HG02970 (cell line): ENCODE measurements at regions not wholly inside any gene's neighbourhood (a gene's known extent, or its start where the extent isn't known, plus 50 kb on each side); places are given as distances from the start of the nearest gene placed in this dataset.

Experiments
- ATAC-seq: cut with Tn5 transposase; IDR thresholded peaks from one replicate; pipeline ENCODE4 v1.9.1; 2021; ENCODE audit warnings: mild to moderate bottlenecking, moderate library complexity, moderate number of reproducible peaks; ENCODE audit not compliant: unreplicated experiment, low FRiP score

DNA sequence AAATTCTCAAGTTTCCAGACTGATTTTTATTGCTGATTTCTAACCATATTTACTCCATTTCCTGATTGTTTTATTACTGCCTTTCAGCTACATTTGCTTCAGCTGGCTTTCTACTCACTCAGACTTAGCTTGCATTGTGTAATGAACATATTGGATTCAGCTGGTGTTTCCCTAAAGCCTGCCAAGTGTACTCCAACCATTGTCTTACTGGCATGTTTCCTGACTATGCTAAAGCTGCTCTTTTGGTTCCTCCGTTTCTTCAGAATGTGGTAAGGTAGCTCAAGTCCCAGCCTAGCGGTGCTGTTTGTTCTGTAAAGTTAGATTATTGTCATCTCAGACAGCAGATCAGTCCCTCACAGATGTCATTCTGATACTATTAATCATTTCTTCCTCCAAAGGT lies 53.1 kb upstream of the GLRA2 start:
- ATAC-seq: no peak

- no peak for ATAC-seq
Observed at GRCh38 chrX:14449773-14450172, 79.6 kb upstream of the GLRA2 start.

DNA sequence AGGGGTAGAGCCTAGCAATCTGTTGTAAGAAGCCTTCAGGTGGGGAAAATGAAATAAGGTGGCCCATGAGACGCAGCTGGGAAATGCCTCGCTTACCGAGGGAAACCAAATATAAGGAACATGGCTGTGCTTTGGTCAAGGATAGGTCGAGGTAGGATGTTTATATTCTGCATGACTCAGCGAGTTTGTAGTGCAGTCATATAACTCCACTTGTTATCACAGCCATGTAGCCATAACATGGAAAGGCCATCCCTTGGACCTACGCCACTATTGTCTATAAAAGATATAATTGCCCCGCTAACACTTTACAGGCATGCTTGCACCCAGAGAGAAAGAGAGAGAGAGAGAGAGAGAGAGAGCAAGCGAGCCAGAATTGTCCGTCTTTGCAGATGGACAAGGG lies 80.9 kb upstream of the GLRA2 start:
- no peak for ATAC-seq

DNA sequence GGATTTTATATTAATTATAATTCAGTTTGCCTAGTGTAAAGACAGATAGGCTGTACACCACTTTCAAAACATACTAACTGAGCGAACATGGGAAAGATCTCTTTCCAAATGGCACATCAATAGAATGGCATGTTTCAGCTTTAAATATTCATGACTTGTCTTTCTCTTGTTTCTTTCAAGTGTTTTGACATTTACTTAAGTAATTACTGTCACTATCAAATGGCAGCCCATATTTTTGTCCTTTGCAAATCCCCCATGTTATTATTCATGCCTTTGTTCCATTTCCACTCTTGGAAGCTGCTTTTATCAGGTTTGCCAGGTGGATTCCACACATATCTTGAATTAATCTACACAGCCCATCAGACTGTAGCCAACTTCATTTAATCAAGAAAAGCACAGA lies 89.2 kb upstream of the GLRA2 start:
- no peak for ATAC-seq

DNA sequence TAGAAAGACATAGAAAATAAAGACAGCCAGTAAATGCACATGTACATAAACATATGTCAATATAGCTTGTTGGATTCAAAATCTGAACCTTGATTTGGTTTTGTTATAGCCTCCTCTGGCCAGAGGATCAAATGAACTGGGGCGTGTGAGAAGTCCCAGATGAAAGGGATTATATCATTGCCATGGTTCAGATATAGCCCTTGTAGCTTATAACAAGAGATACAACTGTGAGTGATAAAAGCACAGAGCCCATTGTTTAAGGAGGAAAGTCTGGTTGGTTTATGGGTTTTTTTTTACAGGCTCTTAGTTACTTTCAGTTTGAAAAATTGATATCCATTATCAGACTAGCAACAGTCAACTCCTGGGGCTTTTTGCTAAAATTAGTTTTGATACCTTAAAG lies 101.7 kb upstream of the GLRA2 start:
- ATAC-seq: no peak

DNA sequence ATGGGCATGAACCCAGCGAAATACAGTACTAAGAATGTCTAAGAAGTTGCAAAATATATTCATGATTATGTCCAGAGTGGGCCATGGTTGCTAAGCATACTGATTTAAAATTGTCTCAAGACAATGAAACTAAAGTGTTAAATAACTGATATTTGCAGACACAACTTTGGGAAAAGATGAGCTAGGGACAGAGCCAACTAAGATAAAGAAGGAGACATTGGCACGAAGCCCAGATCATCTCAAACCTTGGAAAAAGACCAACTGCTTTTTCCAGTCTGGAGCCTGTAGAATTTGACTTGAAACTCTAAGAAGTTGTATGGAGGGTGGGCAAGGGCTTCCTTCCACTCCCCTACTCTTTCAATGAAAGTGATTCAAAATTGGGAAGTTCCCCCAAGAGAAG lies 108.5 kb upstream of the GLRA2 start:
- ATAC-seq: no peak

DNA sequence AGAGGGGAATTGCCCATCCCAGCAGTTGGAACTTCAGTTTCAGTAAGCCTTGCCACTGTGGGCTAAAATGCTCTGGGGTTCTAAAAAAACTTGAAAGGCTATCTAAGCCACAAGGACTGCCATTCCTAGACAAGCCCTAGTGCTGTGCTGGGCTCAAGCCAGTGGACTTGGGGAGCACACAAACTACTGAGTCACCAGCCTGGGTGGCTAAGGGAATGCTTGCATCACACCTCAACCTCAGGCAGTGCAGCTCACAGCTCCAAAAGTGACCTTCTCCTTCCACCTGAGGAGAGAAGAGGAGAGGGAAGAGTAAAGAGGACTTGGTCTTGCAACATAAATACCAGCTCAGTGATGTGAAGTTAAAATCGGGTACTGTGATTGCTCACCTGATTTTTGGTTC lies 116.7 kb upstream of the GLRA2 start:
- no peak for ATAC-seq

- no peak for ATAC-seq
Observed at GRCh38 chrX:14411326-14411725, 118.0 kb upstream of the GLRA2 start.

- ATAC-seq: no peak
Observed at GRCh38 chrX:14409341-14409740, 120.0 kb upstream of the GLRA2 start.

DNA sequence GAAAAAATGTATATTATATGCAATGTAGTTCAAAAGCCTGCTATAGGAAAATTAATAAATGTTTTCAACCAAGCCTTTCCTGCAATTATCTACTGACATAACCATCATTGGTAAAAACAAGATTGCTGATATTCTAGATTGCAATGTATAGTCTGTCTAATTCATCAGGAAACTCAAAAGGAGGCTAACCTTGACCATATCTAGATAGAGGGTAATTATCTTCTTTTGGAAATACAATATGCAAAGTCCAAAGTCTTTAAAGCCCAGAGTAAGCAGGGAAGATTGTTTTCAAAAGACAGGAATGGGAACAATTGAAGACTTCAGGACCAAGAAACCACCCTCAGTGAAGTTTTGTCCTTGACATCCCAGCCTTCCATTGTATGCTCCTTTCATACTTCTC lies 123.1 kb upstream of the GLRA2 start:
- ATAC-seq: no peak

GRCh38 chrX:14398725-14399124 lies 130.6 kb upstream of the GLRA2 start:
- ATAC-seq: no peak

GRCh38 chrX:14389682-14390081 lies 139.7 kb upstream of the GLRA2 start:
- ATAC-seq: no peak

DNA sequence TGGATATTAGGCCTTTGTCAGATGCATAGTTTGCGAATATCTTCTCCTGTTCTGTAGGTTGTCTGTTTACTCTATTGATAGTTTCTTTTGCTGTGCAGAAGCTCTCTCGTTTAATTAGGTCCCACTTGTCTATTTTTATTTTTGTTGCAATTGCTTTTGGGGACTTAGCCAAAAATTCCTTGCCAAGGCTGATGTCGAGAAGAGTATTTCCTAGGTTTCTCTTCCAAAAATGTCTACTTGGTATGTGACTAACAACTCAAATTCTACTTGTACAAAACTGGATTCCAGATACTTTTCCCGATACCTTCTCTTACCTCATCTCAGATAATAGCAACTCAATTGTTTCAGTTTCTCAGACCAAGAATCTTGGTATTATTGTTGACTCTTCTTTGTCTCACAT lies 142.4 kb upstream of the GLRA2 start:
- ATAC-seq: no peak

DNA sequence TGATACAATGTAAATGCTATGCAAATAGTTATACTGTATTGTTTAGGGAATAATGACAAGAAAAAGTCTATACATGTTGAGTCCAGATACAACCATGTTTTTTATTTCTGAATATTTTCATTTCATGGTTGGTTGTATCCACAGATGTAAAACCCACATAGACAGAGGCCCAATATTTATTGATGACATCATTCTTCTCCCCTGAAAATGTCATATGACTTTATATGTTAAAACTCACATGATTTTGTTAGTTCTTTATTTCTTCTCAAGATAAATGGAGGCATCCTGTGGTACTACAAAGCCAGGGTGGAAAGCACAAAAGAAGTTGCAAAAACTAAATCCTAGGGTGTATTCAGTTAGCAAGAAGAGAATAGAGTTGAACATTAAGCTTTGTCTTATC lies 149.3 kb upstream of the GLRA2 start:
- ATAC-seq: no peak

GRCh38 chrX:14377427-14377826 lies 151.9 kb upstream of the GLRA2 start:
- no peak for ATAC-seq

DNA sequence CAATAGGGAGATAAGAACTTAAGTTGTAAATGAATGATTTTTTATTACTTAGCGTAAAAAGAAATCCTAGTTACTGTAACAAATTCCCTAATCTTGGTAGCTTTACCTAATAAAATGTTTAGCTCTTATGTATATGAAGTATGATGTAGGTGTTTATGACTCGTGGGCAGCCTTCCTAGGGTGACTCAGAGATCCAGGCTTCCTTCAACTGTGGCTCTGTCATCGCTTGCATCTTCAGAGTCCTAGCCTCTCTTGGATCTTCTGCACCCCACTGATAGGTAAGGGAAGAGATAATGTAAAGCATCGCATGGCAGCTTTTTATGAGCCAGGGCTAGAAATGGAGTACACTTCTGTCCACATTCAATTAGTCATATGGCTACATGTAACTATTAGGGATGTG lies 165.6 kb upstream of the GLRA2 start:
- no peak for ATAC-seq

GRCh38 chrX:14362721-14363120 lies 166.6 kb upstream of the GLRA2 start:
- ATAC-seq: no peak

GRCh38 chrX:14361435-14361834 lies 167.9 kb upstream of the GLRA2 start:
- ATAC-seq: no peak

DNA sequence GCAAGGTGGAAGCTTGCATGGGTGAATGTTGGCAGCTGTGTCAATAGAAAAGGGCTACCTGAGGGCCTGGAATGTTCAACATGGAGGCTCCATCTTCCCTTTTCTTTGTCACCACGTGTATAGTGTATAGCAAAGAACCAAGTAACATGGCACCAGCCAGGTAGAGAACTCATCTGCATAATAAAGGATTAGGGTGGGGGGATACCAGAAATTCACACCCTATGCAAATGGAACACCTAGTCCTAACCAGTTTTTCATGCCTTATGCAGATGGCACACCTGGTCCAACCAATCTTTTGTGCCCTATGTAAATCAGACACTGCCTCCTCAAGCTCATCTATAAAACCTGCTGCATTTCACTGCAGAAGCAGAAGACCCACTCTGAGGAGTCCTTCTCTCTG lies 169.6 kb upstream of the GLRA2 start:
- no peak for ATAC-seq

GRCh38 chrX:14359316-14359715 lies 170.0 kb upstream of the GLRA2 start:
- no peak for ATAC-seq

DNA sequence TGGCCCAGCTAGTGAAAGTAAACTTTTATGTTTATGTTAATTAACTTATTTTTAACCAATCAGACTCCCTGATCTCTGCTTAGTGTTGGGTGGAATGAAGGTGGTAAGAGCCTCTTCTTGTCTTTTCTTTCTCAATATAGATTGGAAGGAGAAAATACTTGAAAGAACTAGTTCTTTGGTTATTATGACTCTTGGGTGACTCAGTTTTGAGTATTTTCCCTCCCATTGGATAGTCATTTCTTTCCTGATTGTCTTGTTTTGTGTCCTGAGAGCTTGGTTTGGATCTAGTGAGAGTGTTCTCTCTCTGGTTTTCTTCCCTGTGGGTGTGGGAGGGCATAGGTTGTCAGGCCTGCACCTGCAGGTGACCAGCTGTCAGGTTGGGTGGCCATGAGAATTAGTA lies 172.0 kb upstream of the GLRA2 start:
- ATAC-seq: no peak

DNA sequence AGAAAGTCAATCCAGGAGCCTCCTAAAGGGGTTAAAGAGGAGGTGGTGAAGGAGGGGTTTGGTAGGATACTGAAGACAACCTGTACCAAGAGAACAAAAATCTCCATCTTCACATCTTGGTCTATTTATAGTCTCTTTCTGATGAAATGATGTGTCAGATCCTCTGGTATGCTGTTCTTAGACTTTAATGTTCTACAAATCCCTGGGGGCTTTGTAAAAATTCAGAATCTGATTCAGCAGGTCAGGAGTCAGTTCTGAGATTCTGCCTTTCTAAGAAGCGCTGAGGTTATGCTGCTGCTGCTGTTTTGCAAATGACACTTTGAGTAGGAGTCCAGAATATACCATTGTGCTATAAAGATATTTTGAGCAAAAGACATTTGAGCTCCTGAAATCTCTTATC lies 172.9 kb upstream of the GLRA2 start:
- no peak for ATAC-seq

DNA sequence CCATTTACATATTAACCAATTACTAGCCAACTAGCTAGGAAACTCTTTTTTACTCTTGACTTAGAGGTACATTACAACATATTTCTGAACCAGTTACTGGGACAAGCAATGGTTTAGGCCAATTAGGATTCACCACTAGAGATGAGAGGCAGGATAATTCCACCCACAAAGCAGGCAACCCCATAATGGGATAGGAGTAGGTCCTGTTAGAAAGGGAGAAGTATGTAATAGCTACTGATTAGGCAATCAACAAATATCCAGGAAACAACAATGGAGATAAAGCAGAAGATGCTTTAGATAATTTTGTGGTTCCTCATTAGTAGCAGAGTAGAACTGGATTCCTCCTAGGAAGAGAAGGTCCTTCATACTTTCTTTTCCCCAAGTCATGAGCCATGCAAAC lies 173.8 kb upstream of the GLRA2 start:
- ATAC-seq: no peak

- no peak for ATAC-seq
Observed at GRCh38 chrX:14354521-14354920, 174.8 kb upstream of the GLRA2 start.
